SU-DHL-6 (cell line): ENCODE measurements at regions not wholly inside any gene's neighbourhood (a gene's known extent, or its start where the extent isn't known, plus 50 kb on each side); places are given as distances from the start of the nearest gene placed in this dataset.

Experiments
- CTCF ChIP-seq: fragments of 200-600 bp; sonication (generic); IDR thresholded peaks from one replicate; pipeline ENCODE4 v1.5.1; 2017; ENCODE audit warnings: antibody characterized with exemption, mild to moderate bottlenecking, low read length, moderate library complexity; ENCODE audit not compliant: insufficient read depth, poor library complexity, severe bottlenecking
- EZH2phosphoT487 ChIP-seq: fragments of 200-600 bp; sonication (generic), shearing (Covaris generic); conservative IDR thresholded peaks from 2 replicates; pipeline ENCODE4 v1.6.1; 2018; ENCODE audit warnings: mild to moderate bottlenecking, antibody characterized with exemption, low read length, moderate library complexity, mixed read lengths

GRCh38 chr12:19710811-19711793 lies 271.8 kb downstream of the AEBP2 start:
- TF ChIP-seq CTCF (no peak), EZH2phosphoT487 (no peak)
